Stomach (tissue), 4 donors: ENCODE measurements at regions not wholly inside any gene's neighbourhood (a gene's known extent, or its start where the extent isn't known, plus 50 kb on each side); places are given as distances from the start of the nearest gene placed in this dataset.

ENCODE experiments used
- POLR2A ChIP-seq, 4 donors: fragments of 450-650 bp; IDR thresholded peaks; one replicate each; pipeline ENCODE4 v1.6.1; 2016; ENCODE audit warnings: antibody characterized with exemption in 4 of 4, control low read depth in 2 of 4, mild to moderate bottlenecking in 1 of 4, moderate library complexity in 1 of 4
- TF ChIP-seq, protein P1 (sequence below), 7 experiments: fragments of 450-650 bp in 4 of 7; fragments of 200-600 bp in 3 of 7; sonication (generic) in 3 of 7; IDR thresholded peaks; one replicate each; pipeline ENCODE4 v1.5.1; 2016 to 2019; ENCODE audit warnings: antibody characterized with exemption in 7 of 7, control low read depth in 2 of 7, mild to moderate bottlenecking in 1 of 7

DNA sequence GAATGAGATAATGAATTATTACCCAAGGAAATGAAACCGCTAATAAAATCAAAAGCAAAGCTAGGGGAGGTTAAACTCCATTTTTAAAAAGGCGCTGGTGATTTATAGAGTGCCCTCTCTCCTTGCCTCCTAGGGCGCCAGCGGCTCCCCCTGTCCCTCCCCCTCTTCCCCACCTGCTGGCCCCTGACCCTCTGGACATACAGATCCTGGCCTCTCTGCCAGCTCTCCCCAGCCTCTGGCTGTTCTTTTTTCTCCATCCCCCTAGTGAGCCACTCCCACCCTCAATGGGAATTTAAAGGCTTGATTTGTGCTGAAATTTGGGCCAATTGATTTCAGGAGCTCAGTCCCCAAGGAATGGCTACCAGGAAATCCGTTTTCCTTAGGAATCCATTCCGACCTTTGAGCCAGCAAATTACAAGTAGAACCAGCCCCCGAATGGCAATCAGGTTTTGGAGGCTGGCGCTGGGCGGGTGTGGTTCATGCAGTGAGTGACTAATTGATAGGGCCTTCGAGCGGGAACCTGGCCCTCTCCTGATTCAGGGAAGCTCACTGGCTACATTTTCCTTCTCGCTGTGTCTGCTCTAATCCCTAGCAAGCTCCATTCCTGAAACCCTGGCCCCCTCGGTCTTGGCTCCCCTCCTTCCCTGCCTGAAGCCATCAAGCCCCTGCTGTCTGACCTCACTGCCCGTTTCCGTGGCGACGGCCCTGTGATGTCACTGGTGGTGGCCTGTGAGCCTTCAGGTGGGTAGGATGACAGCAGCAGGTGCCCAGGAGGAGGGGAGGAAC, 141.9 kb upstream of the SDK2 start:
- TF ChIP-seq, protein P1, sequence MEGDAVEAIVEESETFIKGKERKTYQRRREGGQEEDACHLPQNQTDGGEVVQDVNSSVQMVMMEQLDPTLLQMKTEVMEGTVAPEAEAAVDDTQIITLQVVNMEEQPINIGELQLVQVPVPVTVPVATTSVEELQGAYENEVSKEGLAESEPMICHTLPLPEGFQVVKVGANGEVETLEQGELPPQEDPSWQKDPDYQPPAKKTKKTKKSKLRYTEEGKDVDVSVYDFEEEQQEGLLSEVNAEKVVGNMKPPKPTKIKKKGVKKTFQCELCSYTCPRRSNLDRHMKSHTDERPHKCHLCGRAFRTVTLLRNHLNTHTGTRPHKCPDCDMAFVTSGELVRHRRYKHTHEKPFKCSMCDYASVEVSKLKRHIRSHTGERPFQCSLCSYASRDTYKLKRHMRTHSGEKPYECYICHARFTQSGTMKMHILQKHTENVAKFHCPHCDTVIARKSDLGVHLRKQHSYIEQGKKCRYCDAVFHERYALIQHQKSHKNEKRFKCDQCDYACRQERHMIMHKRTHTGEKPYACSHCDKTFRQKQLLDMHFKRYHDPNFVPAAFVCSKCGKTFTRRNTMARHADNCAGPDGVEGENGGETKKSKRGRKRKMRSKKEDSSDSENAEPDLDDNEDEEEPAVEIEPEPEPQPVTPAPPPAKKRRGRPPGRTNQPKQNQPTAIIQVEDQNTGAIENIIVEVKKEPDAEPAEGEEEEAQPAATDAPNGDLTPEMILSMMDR (IDR thresholded peaks at IDR 0.05) = no peak
- no peak for TF ChIP-seq POLR2A (IDR thresholded peaks at IDR 0.05)
